Naive thymus-derived CD4-positive, alpha-beta T cell (primary cell): ENCODE measurements at regions not wholly inside any gene's neighbourhood (a gene's known extent, or its start where the extent isn't known, plus 50 kb on each side); places are given as distances from the start of the nearest gene placed in this dataset.

Experiments
- ATAC-seq: fragments of 150-1000 bp; cut with Tn5 transposase; 2 replicates; pipeline ENCODE4 v1.10.0; 2021; ENCODE audit warnings: mild to moderate bottlenecking, moderate library complexity
- CTCF ChIA-PET: fragments of 350-600 bp; sonication (Branson Sonifier 250); formaldehyde crosslinking; loops from one replicate; lab custom pipeline; 2021; ENCODE audit warnings: antibody characterized with exemption; lab: Charles Lee
- POLR2A ChIA-PET: fragments of 350-600 bp; sonication (Branson Sonifier 250); formaldehyde crosslinking; loops from one replicate; lab custom pipeline; 2021; ENCODE audit warnings: antibody characterized with exemption, inconsistent platforms; lab: Charles Lee
- DNase-seq, 9 donors: peaks; one replicate each; pipeline versions ENCODE4 v3.0.0 to v3.0.0-alpha.2; 2020 to 2022; ENCODE audit warnings: mixed read lengths in 1 of 9
- H3K27ac ChIP-seq: one replicate; pipeline ENCODE4 v1.7.0; 2013; ENCODE audit warnings: mild to moderate bottlenecking, low read depth, low read length, moderate library complexity
- H3K27me3 ChIP-seq, 2 donors: one replicate each; pipeline ENCODE4 v1.7.0; 2013; ENCODE audit warnings: low read length in 2 of 2, mild to moderate bottlenecking in 2 of 2, moderate library complexity in 2 of 2; ENCODE audit not compliant: control insufficient read depth in 2 of 2, insufficient read depth in 2 of 2
- H3K36me3 ChIP-seq, 3 experiments: 1 replicate in 2 of 3; 2 replicates in 1 of 3; pipeline ENCODE4 v1.7.0; 2013; ENCODE audit warnings: low read length in 3 of 3, mild to moderate bottlenecking in 3 of 3, moderate library complexity in 1 of 3; ENCODE audit not compliant: insufficient read depth in 3 of 3, control insufficient read depth in 2 of 3
- H3K4me1 ChIP-seq, 2 donors: one replicate each; pipeline ENCODE4 v1.7.0; 2013; ENCODE audit warnings: low read length in 2 of 2, mild to moderate bottlenecking in 2 of 2, moderate library complexity in 1 of 2; ENCODE audit not compliant: control insufficient read depth in 2 of 2, insufficient read depth in 2 of 2
- H3K4me3 ChIP-seq: 2 replicates; pipeline ENCODE4 v1.7.0; 2013; ENCODE audit warnings: mild to moderate bottlenecking, low read length
- H3K9me3 ChIP-seq, 3 experiments: 1 replicate in 2 of 3; 2 replicates in 1 of 3; pipeline ENCODE4 v1.7.0; 2013; ENCODE audit warnings: low read length in 3 of 3; ENCODE audit not compliant: control insufficient read depth in 2 of 3
- H3K27ac Mint-ChIP-seq, 9 donors: one replicate each; pipeline ENCODE4 v1.8.0; 2020 to 2022; ENCODE audit warnings: mixed read lengths in 9 of 9, mild to moderate bottlenecking in 8 of 9, moderate library complexity in 5 of 9, inconsistent platforms in 2 of 9
- H3K27me3 Mint-ChIP-seq, 5 donors: one replicate each; pipeline ENCODE4 v1.8.0; 2021 to 2022; ENCODE audit warnings: mixed read lengths in 5 of 5, mild to moderate bottlenecking in 1 of 5
- H3K36me3 Mint-ChIP-seq, 5 donors: one replicate each; pipeline ENCODE4 v1.8.0; 2020 to 2022; ENCODE audit warnings: mixed read lengths in 5 of 5, mild to moderate bottlenecking in 3 of 5, inconsistent platforms in 1 of 5
- H3K4me1 Mint-ChIP-seq, 7 donors: one replicate each; pipeline ENCODE4 v1.8.0; 2020 to 2022; ENCODE audit warnings: mixed read lengths in 7 of 7, mild to moderate bottlenecking in 3 of 7, inconsistent platforms in 1 of 7
- H3K4me3 Mint-ChIP-seq, 10 donors: one replicate each; pipeline ENCODE4 v1.8.0; 2020 to 2022; ENCODE audit warnings: mild to moderate bottlenecking in 10 of 10, mixed read lengths in 10 of 10, moderate library complexity in 6 of 10, inconsistent platforms in 2 of 10
- H3K9me3 Mint-ChIP-seq, 11 donors: one replicate each; pipeline ENCODE4 v1.8.0; 2020 to 2022; ENCODE audit warnings: mixed read lengths in 11 of 11, mild to moderate bottlenecking in 4 of 11, inconsistent platforms in 1 of 11, moderate library complexity in 1 of 11
- intact Hi-C, 2 donors: fragments of 100-400 bp; cut with micrococcal nuclease; formaldehyde crosslinking; loops; one replicate each; pipeline ENCODE4 v1.15.1; 2023

- DNase-seq (no peak), ATAC-seq (no peak)
- Histone ChIP-seq H3K36me3 (no peaks in the 10 kb centered on the region), H3K27me3 (no peaks in the 10 kb centered on the region), H3K27ac (no peak overlapping the region), H3K4me3 (no peak overlapping the region), H3K9me3 (no peaks in the 10 kb centered on the region), H3K4me1 (no peaks in the 10 kb centered on the region)
- intact Hi-C loops, result no loop called here
- no peaks in the 10 kb centered on the region for H3K9me3 Mint-ChIP-seq
- no peak overlapping the region for H3K27ac Mint-ChIP-seq
- H3K4me1 Mint-ChIP-seq, result no peaks in the 10 kb centered on the region
- H3K4me3 Mint-ChIP-seq, result no peak overlapping the region
- ChIA-PET CTCF (no interaction called here), POLR2A (no interaction called here)
- H3K27me3 Mint-ChIP-seq, result peaks cover 0 to 27% (median 5%) of the 10 kb centered on the region in 5 donors
- no peaks in the 10 kb centered on the region for H3K36me3 Mint-ChIP-seq
Observed at GRCh38 chr15:29461877-29462276, 192.3 kb upstream of the NSMCE3 start.

- Histone ChIP-seq H3K9me3 (no peaks in the 10 kb centered on the region), H3K4me1 (no peaks in the 10 kb centered on the region), H3K27me3 (no peaks in the 10 kb centered on the region), H3K36me3 (no peaks in the 10 kb centered on the region), H3K4me3 (no peak overlapping the region), H3K27ac (no peak overlapping the region)
- Mint-ChIP-seq H3K4me3 (no peak overlapping the region), H3K4me1 (peaks cover 0 to 10% (median 6%) of the 10 kb centered on the region in 7 donors), H3K9me3 (no peaks in the 10 kb centered on the region), H3K27ac (no peak overlapping the region), H3K27me3 (peaks cover 0 to 16% (median 4%) of the 10 kb centered on the region in 5 donors), H3K36me3 (no peaks in the 10 kb centered on the region)
- intact Hi-C loops, result no loop called here
- POLR2A ChIA-PET, result no interaction called here
- CTCF ChIA-PET, result no interaction called here
- ATAC-seq (no peak), DNase-seq (no peak)
Observed at GRCh38 chr15:29458361-29458760, 188.7 kb upstream of the NSMCE3 start.

GRCh38 chr15:29457729-29458128 is 188.1 kb upstream of the NSMCE3 start:
- no peaks in the 10 kb centered on the region for H3K9me3 Mint-ChIP-seq
- CTCF ChIA-PET, result no interaction called here

GRCh38 chr15:29456964-29457363 is 187.3 kb upstream of the NSMCE3 start:
- CTCF ChIA-PET, result no interaction called here

More at GRCh38 chr15:29457729-29458128, 188.1 kb upstream of the NSMCE3 start:
- peaks cover 0 to 10% (median 4%) of the 10 kb centered on the region in 5 donors for H3K27me3 Mint-ChIP-seq
- H3K27ac Mint-ChIP-seq, result no peak overlapping the region
- H3K9me3 ChIP-seq, result no peaks in the 10 kb centered on the region
- ATAC-seq (no peak), DNase-seq (no peak)
- H3K4me1 Mint-ChIP-seq, result peaks cover 0 to 17% (median 13%) of the 10 kb centered on the region in 7 donors
- H3K4me3 ChIP-seq, result no peak overlapping the region
- H3K4me3 Mint-ChIP-seq, result no peak overlapping the region
- H3K27ac ChIP-seq, result no peak overlapping the region
- POLR2A ChIA-PET, result no interaction called here
- intact Hi-C loops, result no loop called here
- no peaks in the 10 kb centered on the region for H3K4me1 ChIP-seq
- H3K36me3 ChIP-seq, result no peaks in the 10 kb centered on the region
- H3K27me3 ChIP-seq, result no peaks in the 10 kb centered on the region
- no peaks in the 10 kb centered on the region for H3K36me3 Mint-ChIP-seq

GRCh38 chr15:29456255-29456654 is 186.6 kb upstream of the NSMCE3 start:
- Mint-ChIP-seq H3K9me3 (no peaks in the 10 kb centered on the region), H3K4me1 (peaks cover 0 to 21% (median 17%) of the 10 kb centered on the region in 7 donors), H3K27me3 (peaks cover 0 to 7% (median 0%) of the 10 kb centered on the region in 5 donors), H3K4me3 (no peak overlapping the region), H3K27ac (no peak overlapping the region), H3K36me3 (no peaks in the 10 kb centered on the region)
- no peaks in the 10 kb centered on the region for H3K9me3 ChIP-seq
- ATAC-seq (no peak), DNase-seq (no peak)
- intact Hi-C loops, result no loop called here
- H3K4me1 ChIP-seq, result no peaks in the 10 kb centered on the region
- no peak overlapping the region for H3K27ac ChIP-seq
- H3K27me3 ChIP-seq, result no peaks in the 10 kb centered on the region
- ChIA-PET POLR2A (no interaction called here), CTCF (no interaction called here)
- no peak overlapping the region for H3K4me3 ChIP-seq
- no peaks in the 10 kb centered on the region for H3K36me3 ChIP-seq

More at GRCh38 chr15:29456964-29457363, 187.3 kb upstream of the NSMCE3 start:
- intact Hi-C loops, result no loop called here
- Mint-ChIP-seq H3K27me3 (peaks cover 0 to 7% (median 4%) of the 10 kb centered on the region in 5 donors), H3K4me1 (peaks cover 0 to 21% (median 17%) of the 10 kb centered on the region in 7 donors), H3K27ac (no peak overlapping the region), H3K4me3 (no peak overlapping the region), H3K9me3 (no peaks in the 10 kb centered on the region), H3K36me3 (no peaks in the 10 kb centered on the region)
- Histone ChIP-seq H3K9me3 (no peaks in the 10 kb centered on the region), H3K4me3 (no peak overlapping the region), H3K36me3 (no peaks in the 10 kb centered on the region), H3K27me3 (no peaks in the 10 kb centered on the region), H3K4me1 (no peaks in the 10 kb centered on the region), H3K27ac (no peak overlapping the region)
- DNase-seq, result no peak
- no peak for ATAC-seq
- POLR2A ChIA-PET, result no interaction called here

DNA sequence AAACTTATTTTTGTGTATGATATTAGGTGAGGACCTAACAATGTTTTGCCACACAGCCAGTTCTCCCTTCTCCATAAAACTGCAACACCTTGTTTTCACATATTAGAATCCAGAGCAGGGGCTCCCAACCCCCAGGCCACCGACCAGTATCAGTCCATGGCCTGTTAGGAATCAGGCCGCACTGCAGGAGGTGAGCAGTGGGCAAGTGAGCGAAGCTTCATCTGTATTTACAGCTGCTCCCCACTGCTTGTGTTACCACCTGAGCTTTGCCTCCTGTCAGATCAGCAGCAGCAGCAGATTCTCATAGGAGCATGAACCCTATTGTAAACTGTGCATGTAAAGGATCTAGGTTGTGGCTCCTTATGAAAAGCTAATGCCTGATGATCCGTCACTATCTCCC is 185.9 kb upstream of the NSMCE3 start:
- POLR2A ChIA-PET, result no interaction called here
- Mint-ChIP-seq H3K4me3 (no peak overlapping the region), H3K27ac (no peak overlapping the region), H3K27me3 (peaks cover 0 to 7% (median 0%) of the 10 kb centered on the region in 5 donors), H3K4me1 (peaks cover 0 to 21% (median 17%) of the 10 kb centered on the region in 7 donors), H3K36me3 (no peaks in the 10 kb centered on the region), H3K9me3 (no peaks in the 10 kb centered on the region)
- DNase-seq, result no peak
- ATAC-seq, result no peak
- CTCF ChIA-PET, result no interaction called here
- Histone ChIP-seq H3K4me3 (no peak overlapping the region), H3K4me1 (no peaks in the 10 kb centered on the region), H3K36me3 (no peaks in the 10 kb centered on the region), H3K27me3 (no peaks in the 10 kb centered on the region), H3K27ac (no peak overlapping the region), H3K9me3 (no peaks in the 10 kb centered on the region)
- intact Hi-C loops, result no loop called here

GRCh38 chr15:29455055-29455454 is 185.4 kb upstream of the NSMCE3 start:
- CTCF ChIA-PET, result no interaction called here
- H3K9me3 Mint-ChIP-seq, result no peaks in the 10 kb centered on the region

More at GRCh38 chr15:29455055-29455454, 185.4 kb upstream of the NSMCE3 start:
- Histone ChIP-seq H3K27ac (no peak overlapping the region), H3K4me3 (no peak overlapping the region), H3K27me3 (no peaks in the 10 kb centered on the region), H3K36me3 (no peaks in the 10 kb centered on the region), H3K9me3 (no peaks in the 10 kb centered on the region), H3K4me1 (no peaks in the 10 kb centered on the region)
- POLR2A ChIA-PET, result no interaction called here
- H3K4me1 Mint-ChIP-seq, result peaks cover 0 to 21% (median 17%) of the 10 kb centered on the region in 7 donors
- H3K36me3 Mint-ChIP-seq, result no peaks in the 10 kb centered on the region
- intact Hi-C loops, result no loop called here
- no peak overlapping the region for H3K4me3 Mint-ChIP-seq
- H3K27ac Mint-ChIP-seq, result no peak overlapping the region
- peaks cover 0 to 7% (median 0%) of the 10 kb centered on the region in 5 donors for H3K27me3 Mint-ChIP-seq
- no peak for ATAC-seq
- no peak for DNase-seq
